ENCODE measurements at regions not wholly inside any gene's neighbourhood (a gene's known extent, or its start where the extent isn't known, plus 50 kb on each side); places are given as distances from the start of the nearest gene placed in this dataset.

DNA sequence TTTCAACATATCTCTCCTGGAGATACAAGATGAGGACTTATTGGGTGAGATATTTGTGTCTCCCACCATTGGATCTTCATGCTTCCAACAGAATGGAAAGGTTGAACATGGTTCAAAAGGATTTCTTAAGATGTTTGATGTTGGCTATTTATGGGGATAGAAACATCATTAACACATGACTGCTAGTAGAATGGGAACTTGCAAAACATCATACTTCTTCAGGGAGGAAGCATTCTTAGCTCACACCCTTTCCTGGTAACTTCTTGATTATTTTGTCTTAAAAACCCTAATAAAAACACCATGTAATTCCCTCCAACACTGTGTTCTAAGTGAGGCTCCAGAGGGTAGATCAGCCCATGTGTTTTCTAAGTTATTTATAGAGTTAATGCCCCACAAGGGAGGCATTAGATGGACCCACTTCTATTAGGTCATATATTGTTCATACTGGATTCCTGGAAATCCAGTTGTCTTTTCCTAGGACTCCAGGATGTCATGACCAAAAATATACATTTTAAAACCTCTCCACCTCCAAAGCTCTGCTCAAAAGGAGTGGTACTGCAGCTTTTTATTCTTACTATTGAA, 95.8 kb downstream of the FOXD1 start:
- H3K4me2 ChIP-seq (ENCODE audit: low read length): no peak overlapping the region

DNA sequence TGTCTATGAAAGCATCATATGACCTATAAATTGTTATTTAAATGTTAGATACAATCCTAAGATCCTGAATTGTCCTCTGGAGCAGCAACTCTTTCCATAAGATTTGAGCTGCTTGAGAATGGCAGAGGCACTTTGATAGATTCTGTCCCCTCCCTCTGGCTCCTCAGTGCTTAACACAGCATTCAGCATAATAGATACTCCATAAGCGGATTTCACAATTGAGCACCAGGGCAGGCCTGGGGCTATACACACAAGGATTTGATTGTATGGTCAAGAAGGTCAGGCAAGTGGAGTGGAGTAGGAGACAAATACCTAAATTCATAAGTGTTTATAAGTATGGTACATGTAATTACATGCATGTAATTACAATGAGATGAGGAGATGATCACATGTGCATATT, 96.3 kb downstream of the FOXD1 start:
- no peaks in the 10 kb centered on the region for H3K4me1 ChIP-seq (ENCODE audit: control insufficient read depth, low read length)
- H3K4me3 ChIP-seq (ENCODE audit: low read length): no peak overlapping the region
- H3F3A ChIP-seq (ENCODE audit: control insufficient read depth, insufficient read depth): no peaks in the 10 kb centered on the region
- no peaks in the 10 kb centered on the region for H3K79me2 ChIP-seq (ENCODE audit: control insufficient read depth, low read length)
- no peak for TF ChIP-seq EZH2phosphoT487 (IDR thresholded peaks at IDR 0.05; ENCODE audit: borderline replicate concordance, low read length)
- TF ChIP-seq, protein P1, sequence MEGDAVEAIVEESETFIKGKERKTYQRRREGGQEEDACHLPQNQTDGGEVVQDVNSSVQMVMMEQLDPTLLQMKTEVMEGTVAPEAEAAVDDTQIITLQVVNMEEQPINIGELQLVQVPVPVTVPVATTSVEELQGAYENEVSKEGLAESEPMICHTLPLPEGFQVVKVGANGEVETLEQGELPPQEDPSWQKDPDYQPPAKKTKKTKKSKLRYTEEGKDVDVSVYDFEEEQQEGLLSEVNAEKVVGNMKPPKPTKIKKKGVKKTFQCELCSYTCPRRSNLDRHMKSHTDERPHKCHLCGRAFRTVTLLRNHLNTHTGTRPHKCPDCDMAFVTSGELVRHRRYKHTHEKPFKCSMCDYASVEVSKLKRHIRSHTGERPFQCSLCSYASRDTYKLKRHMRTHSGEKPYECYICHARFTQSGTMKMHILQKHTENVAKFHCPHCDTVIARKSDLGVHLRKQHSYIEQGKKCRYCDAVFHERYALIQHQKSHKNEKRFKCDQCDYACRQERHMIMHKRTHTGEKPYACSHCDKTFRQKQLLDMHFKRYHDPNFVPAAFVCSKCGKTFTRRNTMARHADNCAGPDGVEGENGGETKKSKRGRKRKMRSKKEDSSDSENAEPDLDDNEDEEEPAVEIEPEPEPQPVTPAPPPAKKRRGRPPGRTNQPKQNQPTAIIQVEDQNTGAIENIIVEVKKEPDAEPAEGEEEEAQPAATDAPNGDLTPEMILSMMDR (IDR thresholded peaks at IDR 0.05; ENCODE audit: low read depth, low read length, poor library complexity, severe bottlenecking): no peak
- no peak overlapping the region for H3K27ac ChIP-seq (ENCODE audit: low read depth, low read length)
- no peaks in the 10 kb centered on the region for H3K9me3 ChIP-seq (ENCODE audit: control insufficient read depth, insufficient read depth, low read length)
- no peaks in the 10 kb centered on the region for H3K9me2 ChIP-seq (replicated peaks; ENCODE audit: control insufficient read depth, low read length)
- peaks cover 10% of the 10 kb centered on the region for H3K27me3 ChIP-seq (ENCODE audit: control insufficient read depth, low read length)
- H4K20me1 ChIP-seq (ENCODE audit: control insufficient read depth, insufficient read depth, low read depth, low read length): no peaks in the 10 kb centered on the region
- no peaks in the 10 kb centered on the region for H3K36me3 ChIP-seq (ENCODE audit: control insufficient read depth, low read length)
- no peak overlapping the region for H3K4me2 ChIP-seq (ENCODE audit: low read length)

More for the DNA sequence above, 95.8 kb downstream of the FOXD1 start:
- Histone ChIP-seq H3K9me2 (replicated peaks; ENCODE audit: control insufficient read depth, low read length) (no peaks in the 10 kb centered on the region), H3K79me2 (ENCODE audit: control insufficient read depth, low read length) (no peaks in the 10 kb centered on the region), H3K27ac (ENCODE audit: low read depth, low read length) (no peak overlapping the region), H4K20me1 (ENCODE audit: control insufficient read depth, insufficient read depth, low read depth, low read length) (no peaks in the 10 kb centered on the region), H3F3A (ENCODE audit: control insufficient read depth, insufficient read depth) (no peaks in the 10 kb centered on the region), H3K27me3 (ENCODE audit: control insufficient read depth, low read length) (peaks cover 10% of the 10 kb centered on the region), H3K4me1 (ENCODE audit: control insufficient read depth, low read length) (no peaks in the 10 kb centered on the region), H3K36me3 (ENCODE audit: control insufficient read depth, low read length) (no peaks in the 10 kb centered on the region), H3K4me3 (ENCODE audit: low read length) (no peak overlapping the region), H3K9me3 (ENCODE audit: control insufficient read depth, insufficient read depth, low read length) (no peaks in the 10 kb centered on the region)
- no peak for TF ChIP-seq EZH2phosphoT487 (IDR thresholded peaks at IDR 0.05; ENCODE audit: borderline replicate concordance, low read length)
- TF ChIP-seq, protein P1 (IDR thresholded peaks at IDR 0.05; ENCODE audit: low read depth, low read length, poor library complexity, severe bottlenecking): no peak

DNA sequence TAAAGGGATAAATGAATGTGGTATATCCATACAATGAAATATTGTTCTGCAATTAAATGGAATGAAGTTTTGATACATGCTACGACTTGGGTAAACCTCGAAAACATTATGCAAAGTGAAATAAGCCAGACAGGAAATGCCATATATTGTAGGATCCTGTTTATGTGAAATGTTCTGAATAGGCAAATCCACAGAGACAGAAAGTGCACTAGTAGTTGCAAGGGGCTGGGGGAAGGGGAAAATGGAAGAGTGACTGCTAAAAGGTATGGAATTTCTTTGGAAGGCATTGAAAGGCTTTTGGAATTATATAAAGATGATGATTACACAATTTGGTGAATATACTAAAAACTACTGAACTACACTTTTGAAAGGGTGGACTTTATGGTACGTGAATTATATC, 97.0 kb downstream of the FOXD1 start:
- no peak overlapping the region for H3K27ac ChIP-seq (ENCODE audit: low read depth, low read length)
- no peaks in the 10 kb centered on the region for H3F3A ChIP-seq (ENCODE audit: control insufficient read depth, insufficient read depth)
- H3K9me3 ChIP-seq (ENCODE audit: control insufficient read depth, insufficient read depth, low read length): no peaks in the 10 kb centered on the region
- H3K36me3 ChIP-seq (ENCODE audit: control insufficient read depth, low read length): no peaks in the 10 kb centered on the region
- no peak for TF ChIP-seq EZH2phosphoT487 (IDR thresholded peaks at IDR 0.05; ENCODE audit: borderline replicate concordance, low read length)
- TF ChIP-seq, protein P1 (IDR thresholded peaks at IDR 0.05; ENCODE audit: low read depth, low read length, poor library complexity, severe bottlenecking): no peak
- no peak overlapping the region for H3K4me3 ChIP-seq (ENCODE audit: low read length)
- no peaks in the 10 kb centered on the region for H3K4me1 ChIP-seq (ENCODE audit: control insufficient read depth, low read length)
- H3K9me2 ChIP-seq (replicated peaks; ENCODE audit: control insufficient read depth, low read length): no peaks in the 10 kb centered on the region
- no peak overlapping the region for H3K4me2 ChIP-seq (ENCODE audit: low read length)
- H4K20me1 ChIP-seq (ENCODE audit: control insufficient read depth, insufficient read depth, low read depth, low read length): no peaks in the 10 kb centered on the region
- H3K79me2 ChIP-seq (ENCODE audit: control insufficient read depth, low read length): no peaks in the 10 kb centered on the region
- peaks cover 10% of the 10 kb centered on the region for H3K27me3 ChIP-seq (ENCODE audit: control insufficient read depth, low read length)
